Stimulated activated naive CD8-positive, alpha-beta T cell treated with anti-CD3 and anti-CD28 coated beads, Interleukin-15, amount 100 ng/mL, for 72 hours (primary cell): ENCODE measurements at regions not wholly inside any gene's neighbourhood (a gene's known extent, or its start where the extent isn't known, plus 50 kb on each side); places are given as distances from the start of the nearest gene placed in this dataset.
A peak's percentile ranks its signal among the peaks of the same experiment; 100 is the strongest.

Experiments used
- ATAC-seq: fragments of 150-1000 bp; cut with Tn5 transposase; 2 replicates; pipeline ENCODE4 v1.10.0; 2021; ENCODE audit warnings: mild to moderate bottlenecking, moderate library complexity
- DNase-seq, 2 donors: peaks; one replicate each; pipeline ENCODE4 v3.0.0; 2021 to 2022
- H3K27ac Mint-ChIP-seq, 2 donors: one replicate each; pipeline ENCODE4 v1.8.0; 2022; ENCODE audit warnings: mild to moderate bottlenecking in 2 of 2, mixed read lengths in 2 of 2, moderate library complexity in 2 of 2
- H3K27me3 Mint-ChIP-seq: one replicate; pipeline ENCODE4 v1.8.0; 2022; ENCODE audit warnings: mixed read lengths
- H3K4me1 Mint-ChIP-seq: one replicate; pipeline ENCODE4 v1.8.0; 2022; ENCODE audit warnings: mild to moderate bottlenecking, mixed read lengths
- H3K4me3 Mint-ChIP-seq, 2 donors: one replicate each; pipeline ENCODE4 v1.8.0; 2022; ENCODE audit warnings: mild to moderate bottlenecking in 2 of 2, mixed read lengths in 2 of 2, moderate library complexity in 1 of 2
- H3K9me3 Mint-ChIP-seq, 2 donors: one replicate each; pipeline ENCODE4 v1.8.0; 2022; ENCODE audit warnings: mixed read lengths in 2 of 2

DNA sequence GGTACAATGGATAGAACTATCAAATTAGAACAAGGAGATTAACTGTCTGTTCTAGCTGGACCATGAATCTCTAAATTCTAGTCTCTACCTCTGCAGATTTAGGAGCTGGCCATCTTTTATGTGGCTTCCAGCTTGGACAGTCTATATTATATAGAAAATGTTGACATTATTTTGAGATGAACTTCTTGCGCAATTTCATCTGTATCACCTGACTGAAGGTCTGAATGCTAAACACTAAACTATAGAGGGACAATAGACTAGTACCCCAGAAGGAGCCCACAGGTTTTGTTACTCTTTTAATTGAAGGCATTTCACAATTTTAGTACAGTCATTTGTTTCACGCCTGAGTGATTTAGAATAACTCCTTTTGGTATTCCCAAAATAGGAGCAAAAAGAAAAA is 222.4 kb upstream of the ANKRD30A start:
- Mint-ChIP-seq H3K27me3 (no peaks in the 10 kb centered on the region), H3K4me1 (no peaks in the 10 kb centered on the region), H3K9me3 (no peaks in the 10 kb centered on the region), H3K27ac (no peak overlapping the region), H3K4me3 (no peak overlapping the region)
- DNase-seq = no peak
- no peak for ATAC-seq

GRCh38 chr10:36899652-36900051 is 225.7 kb upstream of the ANKRD30A start:
- H3K4me1 Mint-ChIP-seq = no peaks in the 10 kb centered on the region

DNA sequence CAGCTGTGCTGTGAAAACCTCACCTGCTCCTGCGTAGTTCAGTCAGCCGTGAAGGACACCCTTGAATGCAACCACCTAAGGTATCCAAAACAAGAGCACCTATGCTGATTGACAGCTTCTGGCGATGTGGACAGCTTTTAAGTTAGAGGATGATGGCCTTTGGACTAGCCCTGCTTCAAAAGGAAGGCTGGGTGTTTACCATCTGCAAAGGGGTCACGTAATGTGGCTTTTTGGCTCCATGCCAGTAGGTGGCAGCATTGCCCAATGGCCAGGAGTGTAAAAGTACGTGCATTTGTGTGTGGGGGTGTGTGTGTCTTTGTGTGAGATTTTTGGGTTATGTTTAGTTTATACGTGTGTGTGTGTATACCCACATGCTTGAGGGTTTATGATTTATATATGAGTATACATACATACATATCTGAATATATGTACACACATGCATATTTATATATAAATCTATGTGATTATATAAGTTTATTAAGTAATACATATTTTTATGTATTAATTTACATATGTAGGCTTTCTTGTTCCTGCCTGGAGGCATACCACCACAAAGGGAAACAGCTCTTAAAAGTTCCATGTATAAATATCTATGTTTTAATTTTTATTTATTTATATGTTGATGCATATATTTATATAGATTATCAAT is 236.3 kb upstream of the ANKRD30A start:
- peak; percentile 53 for ATAC-seq

More at GRCh38 chr10:36899652-36900051, 225.7 kb upstream of the ANKRD30A start:
- DNase-seq (no peak), ATAC-seq (no peak)
- H3K27me3 Mint-ChIP-seq = no peaks in the 10 kb centered on the region
- H3K27ac Mint-ChIP-seq = no peak overlapping the region
- peaks cover 0 to 2% of the 10 kb centered on the region in 2 donors for H3K9me3 Mint-ChIP-seq
- H3K4me3 Mint-ChIP-seq = no peak overlapping the region

DNA sequence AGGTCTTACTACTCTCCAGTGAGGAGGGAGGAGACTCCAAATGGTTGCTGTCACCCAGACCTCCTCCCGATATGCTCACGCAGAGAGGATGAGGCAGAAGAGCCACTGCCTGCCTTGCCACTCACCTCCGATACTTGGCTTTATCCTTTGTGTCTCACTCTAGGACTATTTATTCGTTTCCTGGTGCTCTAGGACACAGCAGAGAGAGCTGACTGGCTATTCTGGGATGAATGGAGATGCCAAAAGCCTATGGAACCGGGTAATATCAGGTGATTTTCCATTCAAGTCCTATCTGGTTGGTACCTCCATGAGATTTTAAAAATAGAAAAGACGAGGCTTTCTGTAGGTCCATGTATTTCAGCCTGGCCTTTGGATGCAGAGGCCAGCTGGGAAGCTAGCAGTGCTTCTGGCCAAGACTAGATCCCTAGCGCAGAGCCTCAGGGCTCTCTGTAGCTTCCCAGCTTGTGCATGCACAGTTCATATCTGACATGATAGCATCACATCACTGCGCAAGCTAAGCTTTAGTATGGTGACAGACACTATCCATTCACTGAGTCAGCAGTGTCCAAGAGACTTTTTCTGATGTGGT is 239.0 kb upstream of the ANKRD30A start:
- DNase-seq (no peak), ATAC-seq (peak; percentile 7)
- Mint-ChIP-seq H3K4me3 (no peak overlapping the region), H3K27me3 (no peaks in the 10 kb centered on the region), H3K9me3 (no peaks in the 10 kb centered on the region), H3K27ac (no peak overlapping the region), H3K4me1 (no peaks in the 10 kb centered on the region)

More for the DNA sequence above, 236.3 kb upstream of the ANKRD30A start:
- Mint-ChIP-seq H3K27ac (no peak overlapping the region), H3K27me3 (no peaks in the 10 kb centered on the region), H3K4me1 (no peaks in the 10 kb centered on the region), H3K9me3 (no peaks in the 10 kb centered on the region), H3K4me3 (no peak overlapping the region)
- peak; percentile 33 to 35 for DNase-seq

DNA sequence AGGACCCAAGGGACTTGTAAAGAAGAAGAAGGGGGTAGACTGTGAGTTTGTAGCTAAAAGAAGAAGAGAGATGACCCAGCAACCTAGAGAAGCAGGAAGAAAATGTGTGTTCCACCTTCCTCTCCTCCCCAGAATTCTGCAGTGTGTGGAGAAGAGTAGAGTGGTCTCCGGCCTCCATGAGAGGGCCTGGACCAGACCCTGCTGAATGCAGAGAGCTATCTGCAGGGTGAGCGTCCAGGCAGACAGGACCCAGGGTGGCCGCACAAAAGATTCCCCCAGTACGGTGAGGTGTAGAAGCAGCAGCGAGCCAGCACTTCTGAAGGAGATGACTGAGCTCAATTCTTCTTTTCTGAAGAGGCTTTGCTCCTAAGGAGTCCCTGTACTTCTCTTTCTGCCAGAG is 239.7 kb upstream of the ANKRD30A start:
- H3K4me1 Mint-ChIP-seq = no peaks in the 10 kb centered on the region
- no peak overlapping the region for H3K27ac Mint-ChIP-seq
- no peaks in the 10 kb centered on the region for H3K9me3 Mint-ChIP-seq
- ATAC-seq (peak; percentile 27), DNase-seq (no peak)
- no peaks in the 10 kb centered on the region for H3K27me3 Mint-ChIP-seq
- no peak overlapping the region for H3K4me3 Mint-ChIP-seq

GRCh38 chr10:36882781-36883180 is 242.6 kb upstream of the ANKRD30A start:
- DNase-seq (no peak), ATAC-seq (no peak)
- no peaks in the 10 kb centered on the region for H3K4me1 Mint-ChIP-seq
- H3K27me3 Mint-ChIP-seq = peaks cover 8% of the 10 kb centered on the region
- H3K4me3 Mint-ChIP-seq = no peak overlapping the region
- H3K27ac Mint-ChIP-seq = no peak overlapping the region
- H3K9me3 Mint-ChIP-seq = no peaks in the 10 kb centered on the region

GRCh38 chr10:36880898-36881297 is 244.5 kb upstream of the ANKRD30A start:
- DNase-seq (no peak), ATAC-seq (no peak)
- H3K9me3 Mint-ChIP-seq = no peaks in the 10 kb centered on the region
- peaks cover 8% of the 10 kb centered on the region for H3K27me3 Mint-ChIP-seq
- H3K4me1 Mint-ChIP-seq = no peaks in the 10 kb centered on the region
- H3K4me3 Mint-ChIP-seq = no peak overlapping the region
- H3K27ac Mint-ChIP-seq = no peak overlapping the region

GRCh38 chr10:36872702-36873393 is 252.6 kb upstream of the ANKRD30A start:
- Mint-ChIP-seq H3K27me3 (no peaks in the 10 kb centered on the region), H3K4me1 (no peaks in the 10 kb centered on the region), H3K9me3 (no peaks in the 10 kb centered on the region), H3K4me3 (no peak overlapping the region), H3K27ac (no peak overlapping the region)
- DNase-seq (no peak), ATAC-seq (no peak)

- Mint-ChIP-seq H3K4me3 (no peak overlapping the region), H3K27ac (no peak overlapping the region)
- no peak for ATAC-seq
Observed at GRCh38 chr10:36840788-36841187, 284.6 kb upstream of the ANKRD30A start.

GRCh38 chr10:36837416-36837815 is 288.0 kb upstream of the ANKRD30A start:
- no peaks in the 10 kb centered on the region for H3K27me3 Mint-ChIP-seq
- DNase-seq = no peak
- no peaks in the 10 kb centered on the region for H3K4me1 Mint-ChIP-seq
- H3K4me3 Mint-ChIP-seq = no peak overlapping the region
- no peak for ATAC-seq
- no peak overlapping the region for H3K27ac Mint-ChIP-seq
- H3K9me3 Mint-ChIP-seq = peaks cover 0 to 6% of the 10 kb centered on the region in 2 donors

More at GRCh38 chr10:36840788-36841187, 284.6 kb upstream of the ANKRD30A start:
- no peaks in the 10 kb centered on the region for H3K27me3 Mint-ChIP-seq
- no peak for DNase-seq
- no peaks in the 10 kb centered on the region for H3K4me1 Mint-ChIP-seq
- peaks cover 0 to 6% of the 10 kb centered on the region in 2 donors for H3K9me3 Mint-ChIP-seq

DNA sequence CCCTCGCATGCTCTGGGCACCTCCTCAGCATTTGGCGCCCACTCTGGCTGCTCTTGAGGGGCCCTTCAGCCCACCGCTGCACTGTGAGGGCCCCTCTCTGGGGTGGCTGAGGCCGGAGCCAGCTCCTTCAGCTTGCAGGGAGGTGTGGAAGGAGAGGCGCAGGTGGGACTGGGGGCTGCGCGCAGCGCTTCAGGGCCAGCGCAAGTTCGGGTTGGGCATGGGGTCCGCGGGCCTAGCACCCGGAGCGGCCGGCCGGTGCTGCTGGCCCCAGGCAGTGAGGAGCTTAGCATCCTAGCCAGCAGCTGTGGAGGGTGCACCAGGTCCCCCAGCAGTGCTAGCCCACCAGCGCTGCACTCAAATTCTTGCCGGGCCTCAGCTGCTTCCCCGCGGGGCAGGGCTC is 305.6 kb upstream of the ANKRD30A start:
- no peaks in the 10 kb centered on the region for H3K4me1 Mint-ChIP-seq
- H3K4me3 Mint-ChIP-seq = no peak overlapping the region
- H3K27me3 Mint-ChIP-seq = no peaks in the 10 kb centered on the region
- DNase-seq = no peak
- H3K9me3 Mint-ChIP-seq = no peaks in the 10 kb centered on the region
- no peak for ATAC-seq
- no peak overlapping the region for H3K27ac Mint-ChIP-seq

DNA sequence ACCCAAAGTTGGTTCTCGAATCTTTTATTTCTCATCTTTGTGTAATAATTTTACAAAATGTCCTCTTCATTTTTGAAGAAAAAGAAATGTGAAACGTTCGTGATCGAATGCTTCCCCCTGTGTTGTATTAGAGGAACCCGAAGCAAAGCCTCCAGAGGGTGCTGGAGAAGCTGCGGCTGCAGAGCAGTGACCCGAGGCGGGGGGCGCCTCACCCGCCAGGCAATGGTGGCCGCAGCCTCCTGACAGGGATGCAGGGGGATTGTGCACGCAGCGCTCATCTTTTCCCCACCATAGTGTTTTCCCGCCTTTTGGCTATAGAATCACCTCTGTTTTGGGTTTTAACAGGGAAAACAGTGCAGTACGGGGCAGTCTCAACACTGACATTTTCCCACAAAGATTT is 307.5 kb upstream of the ANKRD30A start:
- H3K4me3 Mint-ChIP-seq = no peak overlapping the region
- no peaks in the 10 kb centered on the region for H3K4me1 Mint-ChIP-seq
- no peaks in the 10 kb centered on the region for H3K9me3 Mint-ChIP-seq
- ATAC-seq (no peak), DNase-seq (no peak)
- no peaks in the 10 kb centered on the region for H3K27me3 Mint-ChIP-seq
- H3K27ac Mint-ChIP-seq = no peak overlapping the region

DNA sequence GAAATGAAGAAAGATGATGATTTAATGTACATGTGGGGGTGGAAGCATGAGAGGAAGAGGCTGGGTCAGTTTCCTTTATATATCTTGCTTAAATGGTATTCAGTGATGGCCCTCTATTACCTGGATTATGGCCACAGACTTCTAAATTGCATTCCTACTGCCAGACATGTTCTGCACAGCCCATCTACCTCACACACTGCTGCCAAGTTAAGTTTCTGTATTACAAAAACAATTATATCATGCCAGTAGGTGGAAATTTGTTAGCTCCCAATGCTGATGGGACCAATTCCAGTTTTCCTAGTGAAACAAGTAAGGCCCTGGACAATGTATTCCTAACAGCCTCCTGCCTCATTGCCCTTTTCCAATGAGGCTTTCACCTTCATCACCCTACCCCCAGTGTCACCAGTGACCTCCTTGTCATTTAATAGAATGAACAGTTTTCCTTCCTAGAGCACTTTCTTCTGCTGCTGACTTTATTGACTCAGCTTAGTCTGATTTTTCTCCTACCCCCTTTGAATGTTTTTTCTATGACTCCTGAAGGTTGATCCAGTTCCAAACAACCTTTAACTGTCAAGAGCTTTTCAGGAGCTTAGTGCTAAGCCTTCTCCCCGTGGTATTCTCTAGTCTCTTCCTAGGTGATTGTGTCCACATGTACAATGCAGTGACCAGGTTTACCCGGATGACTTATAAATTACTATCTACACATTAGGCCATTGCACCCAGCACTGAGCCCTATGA is 316.6 kb upstream of the ANKRD30A start:
- H3K4me3 Mint-ChIP-seq = no peak overlapping the region
- ATAC-seq (no peak), DNase-seq (no peak)

GRCh38 chr10:36803229-36803628 is 322.2 kb upstream of the ANKRD30A start:
- Mint-ChIP-seq H3K27ac (no peak overlapping the region), H3K4me3 (no peak overlapping the region), H3K4me1 (no peaks in the 10 kb centered on the region), H3K27me3 (no peaks in the 10 kb centered on the region), H3K9me3 (peaks cover 0 to 6% of the 10 kb centered on the region in 2 donors)
- ATAC-seq = no peak
- DNase-seq = no peak

More for the DNA sequence above, 316.6 kb upstream of the ANKRD30A start:
- H3K4me1 Mint-ChIP-seq = no peaks in the 10 kb centered on the region
- peaks cover 0 to 5% of the 10 kb centered on the region in 2 donors for H3K9me3 Mint-ChIP-seq
- no peaks in the 10 kb centered on the region for H3K27me3 Mint-ChIP-seq
- peak overlapping the region in 1 of 2 donors; percentile 73 for H3K27ac Mint-ChIP-seq

- ATAC-seq (no peak), DNase-seq (no peak)
- Mint-ChIP-seq H3K27ac (peak overlapping the region in 1 of 2 donors; percentile 34), H3K9me3 (peaks cover 0 to 6% of the 10 kb centered on the region in 2 donors), H3K4me3 (no peak overlapping the region), H3K27me3 (no peaks in the 10 kb centered on the region), H3K4me1 (no peaks in the 10 kb centered on the region)
Observed at GRCh38 chr10:36802490-36803153, 322.8 kb upstream of the ANKRD30A start.
